Vagina (tissue), 2 donors: ENCODE measurements at regions not wholly inside any gene's neighbourhood (a gene's known extent, or its start where the extent isn't known, plus 50 kb on each side); places are given as distances from the start of the nearest gene placed in this dataset.

ENCODE experiments used
- DNase-seq, 2 donors: peaks; one replicate each; pipeline ENCODE4 v3.0.0-alpha.2; 2017; ENCODE audit errors: extremely low spot score in 2 of 2
- H3K27ac ChIP-seq: fragments of 200-600 bp; sonication (generic); one replicate; pipeline ENCODE4 v1.5.1; 2019
- H3K27me3 ChIP-seq: fragments of 200-600 bp; sonication (generic); one replicate; pipeline ENCODE4 v1.5.1; 2019
- H3K36me3 ChIP-seq, 2 donors: fragments of 200-600 bp; sonication (generic); one replicate each; pipeline ENCODE4 v1.5.1; 2017 to 2019
- H3K4me1 ChIP-seq: fragments of 200-600 bp; sonication (generic); one replicate; pipeline ENCODE4 v1.5.1; 2019
- H3K4me3 ChIP-seq, 2 donors: fragments of 200-600 bp; sonication (generic); 1 replicate in 1 of 2; 2 replicates in 1 of 2; pipeline ENCODE4 v1.5.1; 2016 to 2019
- H3K9me3 ChIP-seq: fragments of 200-600 bp; sonication (generic); one replicate; pipeline ENCODE4 v1.5.1; 2019
- CTCF ChIP-seq, 3 experiments: fragments of 450-650 bp in 2 of 3; fragments of 200-600 bp in 1 of 3; sonication (generic) in 1 of 3; IDR thresholded peaks; one replicate each; pipeline ENCODE4 v1.5.1; 2017 to 2019; ENCODE audit warnings: antibody characterized with exemption in 3 of 3, mild to moderate bottlenecking in 2 of 3, moderate library complexity in 2 of 3
- POLR2A ChIP-seq, 2 donors: fragments of 450-650 bp; IDR thresholded peaks; one replicate each; pipeline ENCODE4 v1.6.1; 2017; ENCODE audit warnings: antibody characterized with exemption in 2 of 2, mild to moderate bottlenecking in 2 of 2, moderate library complexity in 2 of 2
- POLR2AphosphoS5 ChIP-seq, 2 donors: sonication (generic); formaldehyde crosslinking; IDR thresholded peaks; one replicate each; pipeline ENCODE4 v1.9.0; 2017; ENCODE audit warnings: antibody characterized with exemption in 2 of 2, mild to moderate bottlenecking in 2 of 2, low read depth in 1 of 2; ENCODE audit not compliant: insufficient read depth in 1 of 2
- intact Hi-C: fragments of 100-400 bp; cut with DNase I; formaldehyde crosslinking; loops from one replicate; pipeline ENCODE4 v1.15.1; 2023

- no peaks in the 10 kb centered on the region for H3K36me3 ChIP-seq
- TF ChIP-seq CTCF (IDR thresholded peaks at IDR 0.05) = no peak
- no peak for TF ChIP-seq POLR2A (IDR thresholded peaks at IDR 0.05)
- TF ChIP-seq POLR2AphosphoS5 (IDR thresholded peaks at IDR 0.05; ENCODE audit: insufficient read depth in 1 of 2, low read depth in 1 of 2) = no peak
- no peak overlapping the region for H3K4me3 ChIP-seq
- DNase-seq = peak in 1 of 2 donors; percentile 22
- H3K27me3 ChIP-seq = no peaks in the 10 kb centered on the region
- intact Hi-C loops = no loop called here
- no peaks in the 10 kb centered on the region for H3K9me3 ChIP-seq
- no peak overlapping the region for H3K27ac ChIP-seq
- no peaks in the 10 kb centered on the region for H3K4me1 ChIP-seq
These were observed 355.2 kb downstream of the CCSER2 start for GRCh38 chr10:84683550-84683949.

GRCh38 chr10:84683980-84684740 is 355.8 kb downstream of the CCSER2 start:
- H3K4me3 ChIP-seq = no peak overlapping the region
- H3K36me3 ChIP-seq = no peaks in the 10 kb centered on the region
- TF ChIP-seq CTCF (IDR thresholded peaks at IDR 0.05) (no peak), POLR2AphosphoS5 (IDR thresholded peaks at IDR 0.05; ENCODE audit: insufficient read depth in 1 of 2, low read depth in 1 of 2) (no peak), POLR2A (IDR thresholded peaks at IDR 0.05) (no peak)
- no peaks in the 10 kb centered on the region for H3K4me1 ChIP-seq
- intact Hi-C loops = no loop called here
- H3K27me3 ChIP-seq = no peaks in the 10 kb centered on the region
- no peak overlapping the region for H3K27ac ChIP-seq
- DNase-seq = peak; percentile 55 to 67
- no peaks in the 10 kb centered on the region for H3K9me3 ChIP-seq

GRCh38 chr10:84685047-84685660 is 356.8 kb downstream of the CCSER2 start:
- Histone ChIP-seq H3K27me3 (no peaks in the 10 kb centered on the region), H3K36me3 (no peaks in the 10 kb centered on the region), H3K4me1 (no peaks in the 10 kb centered on the region), H3K4me3 (no peak overlapping the region), H3K27ac (no peak overlapping the region), H3K9me3 (no peaks in the 10 kb centered on the region)
- DNase-seq = peak in 1 of 2 donors; percentile 64
- TF ChIP-seq POLR2A (IDR thresholded peaks at IDR 0.05) (no peak), POLR2AphosphoS5 (IDR thresholded peaks at IDR 0.05; ENCODE audit: insufficient read depth in 1 of 2, low read depth in 1 of 2) (no peak), CTCF (IDR thresholded peaks at IDR 0.05) (no peak)
- intact Hi-C loops = no loop called here

- intact Hi-C loops = no loop called here
- Histone ChIP-seq H3K4me1 (no peaks in the 10 kb centered on the region), H3K36me3 (no peaks in the 10 kb centered on the region), H3K27me3 (no peaks in the 10 kb centered on the region), H3K27ac (no peak overlapping the region), H3K9me3 (no peaks in the 10 kb centered on the region), H3K4me3 (no peak overlapping the region)
- DNase-seq = no peak
- TF ChIP-seq POLR2AphosphoS5 (IDR thresholded peaks at IDR 0.05; ENCODE audit: insufficient read depth in 1 of 2, low read depth in 1 of 2) (no peak), POLR2A (IDR thresholded peaks at IDR 0.05) (no peak), CTCF (IDR thresholded peaks at IDR 0.05) (no peak)
These were observed 364.6 kb downstream of the CCSER2 start for GRCh38 chr10:84693006-84693405.

- intact Hi-C loops = no loop called here
- no peak overlapping the region for H3K4me3 ChIP-seq
- no peaks in the 10 kb centered on the region for H3K4me1 ChIP-seq
- TF ChIP-seq POLR2A (IDR thresholded peaks at IDR 0.05) (no peak), POLR2AphosphoS5 (IDR thresholded peaks at IDR 0.05; ENCODE audit: insufficient read depth in 1 of 2, low read depth in 1 of 2) (no peak), CTCF (IDR thresholded peaks at IDR 0.05) (no peak)
- DNase-seq = no peak
- H3K36me3 ChIP-seq = no peaks in the 10 kb centered on the region
- H3K9me3 ChIP-seq = no peaks in the 10 kb centered on the region
- no peaks in the 10 kb centered on the region for H3K27me3 ChIP-seq
- no peak overlapping the region for H3K27ac ChIP-seq
These were observed 367.5 kb downstream of the CCSER2 start for GRCh38 chr10:84695902-84696301.
